Muscle of leg (tissue), 3 donors: ENCODE measurements at regions not wholly inside any gene's neighbourhood (a gene's known extent, or its start where the extent isn't known, plus 50 kb on each side); places are given as distances from the start of the nearest gene placed in this dataset.
A peak's percentile ranks its signal among the peaks of the same experiment; 100 is the strongest.

Source experiments
- DNase-seq: peaks from one replicate; pipeline ENCODE4 v3.0.0; 2013
- H3K27ac ChIP-seq: one replicate; pipeline ENCODE4 v1.5.1; 2013; ENCODE audit warnings: mild to moderate bottlenecking, low read length, control low read depth
- H3K27me3 ChIP-seq: one replicate; pipeline ENCODE4 v1.6.1; 2013; ENCODE audit warnings: low read length; ENCODE audit not compliant: control insufficient read depth, insufficient read depth
- H3K36me3 ChIP-seq: one replicate; pipeline ENCODE4 v1.6.1; 2013; ENCODE audit warnings: low read length; ENCODE audit not compliant: control insufficient read depth, insufficient read depth
- H3K4me1 ChIP-seq: one replicate; pipeline ENCODE4 v1.6.1; 2013; ENCODE audit warnings: low read length; ENCODE audit not compliant: control insufficient read depth, insufficient read depth
- H3K4me3 ChIP-seq: one replicate; pipeline ENCODE4 v1.5.1; 2013; ENCODE audit warnings: low read length, control low read depth
- H3K9me3 ChIP-seq: replicated peaks from 2 replicates; pipeline ENCODE4 v1.6.1; 2013; ENCODE audit warnings: low read depth, low read length; ENCODE audit not compliant: control insufficient read depth
- WGBS: methylation state at CpG from one replicate; pipeline ENCODE4 v1.1.5; 2013; ENCODE audit warnings: missing lambda C conversion rate; ENCODE audit not compliant: insufficient coverage; 5-methylcytosine and 5-hydroxymethylcytosine counted together

DNA sequence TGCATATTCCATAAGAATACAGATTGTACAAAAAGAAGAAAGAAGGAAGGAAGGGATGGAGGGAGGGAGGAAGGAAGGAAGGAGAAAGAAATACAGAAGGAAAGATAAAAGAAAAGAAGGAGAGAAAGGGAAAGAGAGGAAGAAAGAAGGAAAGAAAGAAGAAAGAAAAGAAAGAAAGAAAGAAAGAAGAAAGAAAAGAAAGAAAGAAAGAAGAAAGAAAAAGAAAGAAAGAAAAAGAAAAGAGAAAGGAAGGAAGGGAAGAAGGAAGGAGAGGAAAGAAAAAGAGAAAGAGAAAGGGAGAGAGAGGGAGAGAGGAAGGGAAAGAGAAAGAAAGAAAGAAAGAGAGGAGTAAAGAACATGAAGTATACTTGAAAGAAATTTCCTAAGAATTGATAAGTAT, 577.9 kb upstream of the ALCAM start:
- DNase-seq, result no peak
- Histone ChIP-seq H3K4me1 (no peaks in the 10 kb centered on the region), H3K9me3 (no peaks in the 10 kb centered on the region), H3K27ac (no peak overlapping the region), H3K36me3 (no peaks in the 10 kb centered on the region), H3K4me3 (no peak overlapping the region), H3K27me3 (no peaks in the 10 kb centered on the region)

- DNase-seq, result no peak
- no peak overlapping the region for H3K4me3 ChIP-seq
- no peak overlapping the region for H3K27ac ChIP-seq
- WGBS, result no CpG with 5 or more reads among the region's 1 CpG
- H3K27me3 ChIP-seq, result no peaks in the 10 kb centered on the region
- H3K36me3 ChIP-seq, result no peaks in the 10 kb centered on the region
- no peaks in the 10 kb centered on the region for H3K4me1 ChIP-seq
- no peaks in the 10 kb centered on the region for H3K9me3 ChIP-seq
Measured at GRCh38 chr3:104791331-104791730, 575.4 kb upstream of the ALCAM start.

DNA sequence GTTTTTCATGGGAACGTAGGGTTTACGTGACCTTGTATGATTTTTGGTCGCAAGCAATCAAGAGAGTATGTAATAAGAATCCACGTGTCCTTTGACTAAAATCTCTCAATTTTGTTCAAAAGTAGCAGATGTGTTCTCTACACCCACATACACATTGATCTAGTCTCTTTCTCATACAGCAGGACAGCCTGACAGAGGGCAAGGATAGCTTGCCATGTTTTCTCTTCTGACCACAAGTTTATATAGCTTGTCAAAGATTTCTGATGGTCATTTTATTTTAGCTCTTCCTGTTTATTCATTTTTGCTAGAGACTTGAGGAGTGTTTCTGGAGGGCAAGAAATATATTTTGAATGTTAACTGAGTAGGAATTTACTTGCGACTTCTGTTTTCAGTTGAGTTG, 570.2 kb upstream of the ALCAM start:
- no peaks in the 10 kb centered on the region for H3K36me3 ChIP-seq
- DNase-seq, result no peak
- WGBS, result 83% methylated on average over 1 of the region's 5 CpGs
- no peaks in the 10 kb centered on the region for H3K27me3 ChIP-seq
- no peak overlapping the region for H3K27ac ChIP-seq
- H3K4me3 ChIP-seq, result no peak overlapping the region
- H3K9me3 ChIP-seq, result no peaks in the 10 kb centered on the region
- no peaks in the 10 kb centered on the region for H3K4me1 ChIP-seq

- no peaks in the 10 kb centered on the region for H3K27me3 ChIP-seq
- H3K4me1 ChIP-seq, result no peaks in the 10 kb centered on the region
- H3K27ac ChIP-seq, result no peak overlapping the region
- no peaks in the 10 kb centered on the region for H3K36me3 ChIP-seq
- DNase-seq, result no peak
- H3K4me3 ChIP-seq, result no peak overlapping the region
- 89% methylated on average over 3 of the region's 5 CpGs for WGBS
- H3K9me3 ChIP-seq, result no peaks in the 10 kb centered on the region
Measured at GRCh38 chr3:104805042-104805441, 561.7 kb upstream of the ALCAM start.

DNA sequence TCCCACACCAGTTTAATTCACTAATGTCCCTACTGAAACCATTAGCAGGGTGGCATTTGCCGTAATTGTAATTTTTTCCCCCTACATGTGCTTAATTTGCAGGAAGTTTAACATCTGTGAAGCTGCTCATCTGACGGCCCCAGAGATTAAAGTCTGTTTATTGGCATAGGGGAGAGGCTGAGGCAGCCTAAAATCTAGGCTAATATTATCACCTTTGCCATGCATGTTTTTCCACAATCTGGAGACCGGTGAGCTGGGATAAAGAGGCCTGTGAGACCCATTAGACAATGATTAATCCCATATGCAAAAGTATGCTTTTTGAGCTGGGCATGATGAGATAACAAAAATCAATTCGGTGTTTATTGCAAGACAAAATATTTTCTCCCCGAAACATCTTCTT, 561.2 kb upstream of the ALCAM start:
- Histone ChIP-seq H3K27me3 (no peaks in the 10 kb centered on the region), H3K9me3 (no peaks in the 10 kb centered on the region), H3K4me3 (no peak overlapping the region), H3K4me1 (no peaks in the 10 kb centered on the region), H3K36me3 (no peaks in the 10 kb centered on the region), H3K27ac (no peak overlapping the region)
- no CpG with 5 or more reads among the region's 5 CpGs for WGBS
- DNase-seq, result no peak

- H3K4me1 ChIP-seq, result no peaks in the 10 kb centered on the region
- WGBS, result no CpG with 5 or more reads among the region's 1 CpG
- no peak overlapping the region for H3K4me3 ChIP-seq
- no peak for DNase-seq
- no peak overlapping the region for H3K27ac ChIP-seq
- H3K9me3 ChIP-seq, result no peaks in the 10 kb centered on the region
- no peaks in the 10 kb centered on the region for H3K27me3 ChIP-seq
- no peaks in the 10 kb centered on the region for H3K36me3 ChIP-seq
Measured at GRCh38 chr3:104810896-104811295, 555.8 kb upstream of the ALCAM start.

DNA sequence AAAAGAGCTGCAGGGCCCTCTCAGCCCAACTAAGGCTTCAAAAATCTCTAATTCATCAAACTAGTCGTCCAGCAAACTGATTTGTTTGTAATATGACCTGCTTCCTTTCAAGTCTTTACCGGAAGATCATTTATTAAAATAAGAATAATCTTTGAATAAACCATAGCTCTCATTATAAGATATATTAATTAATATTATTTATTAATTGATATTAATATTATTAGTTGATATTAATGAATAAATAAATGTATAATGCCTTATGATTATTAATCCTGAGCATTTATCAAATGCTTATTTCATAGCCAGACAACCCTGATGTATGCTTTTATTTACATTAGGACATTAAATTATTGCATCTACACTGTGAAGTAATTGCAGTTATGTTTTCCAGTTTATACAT, 550.7 kb upstream of the ALCAM start:
- Histone ChIP-seq H3K36me3 (no peaks in the 10 kb centered on the region), H3K4me1 (no peaks in the 10 kb centered on the region), H3K9me3 (peaks cover 4% of the 10 kb centered on the region), H3K4me3 (no peak overlapping the region), H3K27ac (no peak overlapping the region), H3K27me3 (no peaks in the 10 kb centered on the region)
- DNase-seq, result no peak
- no CpG with 5 or more reads among the region's 2 CpGs for WGBS

GRCh38 chr3:104816716-104817115, 550.0 kb upstream of the ALCAM start:
- Histone ChIP-seq H3K27me3 (no peaks in the 10 kb centered on the region), H3K4me1 (no peaks in the 10 kb centered on the region), H3K9me3 (peaks cover 9% of the 10 kb centered on the region), H3K36me3 (no peaks in the 10 kb centered on the region), H3K27ac (no peak overlapping the region), H3K4me3 (no peak overlapping the region)
- WGBS, result no CpG with 5 or more reads among the region's 1 CpG
- DNase-seq, result no peak

DNA sequence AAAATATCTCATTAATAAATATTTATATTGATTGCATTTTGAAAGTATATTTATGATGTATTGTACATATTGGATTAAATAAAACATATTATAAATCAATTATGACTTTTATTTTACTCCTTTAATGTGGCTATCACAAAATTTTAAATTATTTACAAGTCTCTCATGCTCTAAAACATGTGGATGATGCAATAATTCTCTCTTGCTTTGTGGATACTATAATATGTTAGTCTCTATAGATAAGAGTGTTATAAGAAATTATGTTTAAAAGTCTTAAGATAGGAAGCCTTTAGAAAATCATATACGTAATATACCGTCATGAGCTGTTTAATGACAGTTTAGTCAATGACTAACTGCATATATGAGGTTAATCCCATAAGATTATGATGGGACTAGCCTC, 547.4 kb upstream of the ALCAM start:
- Histone ChIP-seq H3K27me3 (no peaks in the 10 kb centered on the region), H3K4me1 (no peaks in the 10 kb centered on the region), H3K4me3 (no peak overlapping the region), H3K9me3 (peaks cover 12% of the 10 kb centered on the region), H3K27ac (no peak overlapping the region), H3K36me3 (no peaks in the 10 kb centered on the region)
- no CpG with 5 or more reads among the region's 2 CpGs for WGBS
- DNase-seq, result no peak

- Histone ChIP-seq H3K27me3 (no peaks in the 10 kb centered on the region), H3K9me3 (peaks cover 12% of the 10 kb centered on the region), H3K27ac (no peak overlapping the region), H3K4me3 (no peak overlapping the region), H3K4me1 (no peaks in the 10 kb centered on the region), H3K36me3 (no peaks in the 10 kb centered on the region)
- WGBS, result no CpG with 5 or more reads among the region's 1 CpG
- DNase-seq, result no peak
Measured at GRCh38 chr3:104820959-104821358, 545.8 kb upstream of the ALCAM start.

- Histone ChIP-seq H3K36me3 (no peaks in the 10 kb centered on the region), H3K4me3 (no peak overlapping the region), H3K4me1 (no peaks in the 10 kb centered on the region), H3K27me3 (no peaks in the 10 kb centered on the region), H3K9me3 (peaks cover 12% of the 10 kb centered on the region), H3K27ac (no peak overlapping the region)
- no CpG with 5 or more reads among the region's 1 CpG for WGBS
- DNase-seq, result peak; percentile 71
Measured at GRCh38 chr3:104825116-104825515, 541.6 kb upstream of the ALCAM start.
